ENCODE measurements at regions not wholly inside any gene's neighbourhood (a gene's known extent, or its start where the extent isn't known, plus 50 kb on each side); places are given as distances from the start of the nearest gene placed in this dataset.

GRCh38 chr20:17806739-17807441, 107.1 kb downstream of the BANF2 start:
- in situ Hi-C loops (cut with MboI; ENCODE audit: low pct_unique_long_range_greater_than_20kb, low sequenced_read_pairs): no loop called here
- no peak for DNase-seq

- in situ Hi-C loops (cut with MboI; ENCODE audit: low pct_unique_long_range_greater_than_20kb, low sequenced_read_pairs): no loop called here
- DNase-seq: no peak
Measured at GRCh38 chr20:17806107-17806506, 106.3 kb downstream of the BANF2 start.

- DNase-seq: no peak
- in situ Hi-C loops (cut with MboI; ENCODE audit: low pct_unique_long_range_greater_than_20kb, low sequenced_read_pairs): no loop called here
Measured at GRCh38 chr20:17803765-17804164, 104.0 kb downstream of the BANF2 start.

GRCh38 chr20:17799575-17800227, 99.9 kb downstream of the BANF2 start:
- in situ Hi-C loops (cut with MboI; ENCODE audit: low pct_unique_long_range_greater_than_20kb, low sequenced_read_pairs): no loop called here
- DNase-seq: no peak

- no peak for DNase-seq
- in situ Hi-C loops (cut with MboI; ENCODE audit: low pct_unique_long_range_greater_than_20kb, low sequenced_read_pairs): no loop called here
Measured at GRCh38 chr20:17798601-17799000, 98.8 kb downstream of the BANF2 start.

GRCh38 chr20:17797579-17797978, 97.8 kb downstream of the BANF2 start:
- in situ Hi-C loops (cut with MboI; ENCODE audit: low pct_unique_long_range_greater_than_20kb, low sequenced_read_pairs): no loop called here
- DNase-seq: no peak

- DNase-seq: no peak
- in situ Hi-C loops (cut with MboI; ENCODE audit: low pct_unique_long_range_greater_than_20kb, low sequenced_read_pairs): no loop called here
Measured at GRCh38 chr20:17797161-17797560, 97.4 kb downstream of the BANF2 start.

GRCh38 chr20:17796091-17796563, 96.4 kb downstream of the BANF2 start:
- DNase-seq: no peak
- in situ Hi-C loops (cut with MboI; ENCODE audit: low pct_unique_long_range_greater_than_20kb, low sequenced_read_pairs): no loop called here

GRCh38 chr20:17795501-17796071, 95.8 kb downstream of the BANF2 start:
- peak; percentile 3 for DNase-seq
- in situ Hi-C loops (cut with MboI; ENCODE audit: low pct_unique_long_range_greater_than_20kb, low sequenced_read_pairs): no loop called here

GRCh38 chr20:17795003-17795402, 95.2 kb downstream of the BANF2 start:
- in situ Hi-C loops (cut with MboI; ENCODE audit: low pct_unique_long_range_greater_than_20kb, low sequenced_read_pairs): no loop called here
- no peak for DNase-seq

GRCh38 chr20:17794400-17794799, 94.6 kb downstream of the BANF2 start:
- in situ Hi-C loops (cut with MboI; ENCODE audit: low pct_unique_long_range_greater_than_20kb, low sequenced_read_pairs): no loop called here
- no peak for DNase-seq

- no peak for DNase-seq
- in situ Hi-C loops (cut with MboI; ENCODE audit: low pct_unique_long_range_greater_than_20kb, low sequenced_read_pairs): no loop called here
Measured at GRCh38 chr20:17793986-17794385, 94.2 kb downstream of the BANF2 start.

- in situ Hi-C loops (cut with MboI; ENCODE audit: low pct_unique_long_range_greater_than_20kb, low sequenced_read_pairs): no loop called here
- DNase-seq: no peak
Measured at GRCh38 chr20:17790296-17790695, 90.5 kb downstream of the BANF2 start.

- no peak for DNase-seq
- in situ Hi-C loops (cut with MboI; ENCODE audit: low pct_unique_long_range_greater_than_20kb, low sequenced_read_pairs): no loop called here
Measured at GRCh38 chr20:17787816-17788215, 88.0 kb downstream of the BANF2 start.

- DNase-seq: no peak
- in situ Hi-C loops (cut with MboI; ENCODE audit: low pct_unique_long_range_greater_than_20kb, low sequenced_read_pairs): no loop called here
Measured at GRCh38 chr20:17786221-17786718, 86.5 kb downstream of the BANF2 start.
